Left ventricle myocardium superior (tissue), 1 donor: ENCODE measurements at regions not wholly inside any gene's neighbourhood (a gene's known extent, or its start where the extent isn't known, plus 50 kb on each side); places are given as distances from the start of the nearest gene placed in this dataset.
"Not testable (repeated sequence)": the region's sequence is repeated elsewhere in the genome, so short reads cannot be mapped to it uniquely, and the experiment has no call there.

ENCODE experiments used
- ATAC-seq: fragments of 200-7000 bp; cut with Tn5 transposase; one replicate; pipeline ENCODE4 v1.9.1; 2020; ENCODE audit warnings: mild to moderate bottlenecking, moderate library complexity
- DNase-seq: peaks from one replicate; pipeline ENCODE4 v3.0.0-alpha.2; 2020
- intact Hi-C: fragments of 100-400 bp; cut with micrococcal nuclease; formaldehyde crosslinking; loops from one replicate; pipeline ENCODE4 v1.11.0; 2022
- donor health status: DM: no; HTN: yes; CAD: no; lungs with severe emphysema.

DNA sequence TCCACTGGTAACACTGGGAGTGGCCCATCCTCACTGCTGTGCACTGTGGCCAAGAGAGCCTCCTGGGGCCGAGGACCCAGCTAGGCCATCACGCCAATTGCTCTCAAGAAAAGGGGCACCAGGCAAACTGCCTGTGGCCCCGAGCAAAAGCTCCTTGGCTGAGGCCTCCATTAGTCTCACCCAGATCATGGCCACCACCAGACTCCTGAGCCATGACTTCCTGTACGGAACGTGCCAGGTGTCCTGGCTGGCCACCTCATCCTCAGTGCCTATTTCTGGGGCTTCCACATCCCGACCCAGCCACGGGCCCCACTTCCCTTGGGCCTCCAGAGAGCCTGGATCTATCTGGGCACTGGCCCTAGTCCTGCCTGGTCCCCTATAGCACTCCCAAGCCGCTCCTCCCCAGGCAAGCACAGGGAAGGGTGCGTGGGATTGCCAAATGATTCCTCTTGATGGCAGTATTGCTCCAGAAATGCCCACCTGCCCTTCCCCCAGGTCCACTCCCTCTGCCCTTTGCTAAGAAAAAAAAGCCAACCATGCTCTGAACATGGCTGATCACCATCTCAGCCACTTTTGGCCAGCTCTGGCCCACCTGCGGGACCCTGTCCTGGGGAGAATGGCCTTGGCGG, 212.6 kb upstream of the AGTR2 start:
- DNase-seq = no peak
- no peak for ATAC-seq

GRCh38 chrX:115958687-115959359, 211.7 kb upstream of the AGTR2 start:
- ATAC-seq (no peak), DNase-seq (no peak)
- intact Hi-C loops = no loop called here

More for the DNA sequence above, 212.6 kb upstream of the AGTR2 start:
- intact Hi-C loops = no loop called here

DNA sequence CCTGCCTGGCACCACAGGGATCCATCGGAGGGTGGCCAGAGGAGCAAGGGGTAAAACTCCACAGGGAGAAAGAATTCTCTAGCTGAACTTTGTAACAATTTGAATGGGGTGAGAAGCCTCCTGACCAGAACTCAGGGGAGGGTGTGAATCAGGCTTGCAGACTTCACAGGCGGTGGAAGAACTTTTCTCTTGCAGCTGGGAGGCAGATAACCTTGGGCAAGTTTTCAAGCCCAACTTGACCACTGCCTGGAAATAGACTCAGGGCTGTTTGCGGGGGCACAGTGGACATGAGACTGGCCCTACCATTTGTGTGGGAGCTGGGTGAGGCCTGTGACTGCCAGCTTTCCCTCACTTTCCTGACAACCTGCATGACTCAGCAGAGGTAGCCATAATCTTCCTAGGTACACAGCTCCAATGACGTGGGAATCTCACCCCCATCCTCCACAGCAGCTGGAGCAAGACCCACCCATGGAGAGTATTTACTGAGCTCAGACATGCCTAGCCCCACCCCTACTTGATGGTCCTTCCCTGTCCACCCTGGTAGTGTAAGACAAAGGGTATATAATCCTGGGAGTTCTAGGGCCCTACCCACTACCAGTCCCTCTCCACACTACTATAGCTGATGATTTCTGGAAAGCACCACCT, 210.0 kb upstream of the AGTR2 start:
- no peak for DNase-seq
- peak; percentile 26 for ATAC-seq
- intact Hi-C loops = no loop called here

GRCh38 chrX:115966920-115967319, 203.6 kb upstream of the AGTR2 start:
- ATAC-seq (peak; percentile 17), DNase-seq (no peak)
- intact Hi-C loops = no loop called here

- ATAC-seq = peak; percentile 94
- intact Hi-C loops = no loop called here
- peak; percentile 67 for DNase-seq
Measured at GRCh38 chrX:115968436-115969252, 201.9 kb upstream of the AGTR2 start.

- intact Hi-C loops = no loop called here
- no peak for ATAC-seq
Measured at GRCh38 chrX:115970718-115971117, 199.8 kb upstream of the AGTR2 start.

DNA sequence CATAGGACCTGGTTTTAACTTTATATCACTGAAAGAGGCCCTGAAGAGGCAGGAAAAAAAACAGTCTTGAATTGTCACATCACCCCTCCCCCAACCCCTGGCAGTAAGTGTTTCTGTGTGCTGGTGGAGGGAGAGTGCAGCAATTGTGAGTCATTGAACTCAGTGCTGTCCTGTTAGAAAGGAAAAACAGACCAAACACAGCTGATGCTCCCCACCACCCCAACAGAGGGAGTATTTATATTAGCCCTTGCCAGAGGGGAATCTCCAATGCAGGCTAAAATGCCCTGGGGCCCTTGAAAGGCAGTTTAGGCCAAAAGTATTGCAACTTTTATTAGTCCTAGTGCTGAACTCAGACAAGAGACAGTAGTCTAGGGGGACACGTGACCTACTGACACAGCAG, 197.8 kb upstream of the AGTR2 start:
- intact Hi-C loops = no loop called here
- ATAC-seq (no peak), DNase-seq (no peak)

More at GRCh38 chrX:115970718-115971117, 199.8 kb upstream of the AGTR2 start:
- DNase-seq = no peak

DNA sequence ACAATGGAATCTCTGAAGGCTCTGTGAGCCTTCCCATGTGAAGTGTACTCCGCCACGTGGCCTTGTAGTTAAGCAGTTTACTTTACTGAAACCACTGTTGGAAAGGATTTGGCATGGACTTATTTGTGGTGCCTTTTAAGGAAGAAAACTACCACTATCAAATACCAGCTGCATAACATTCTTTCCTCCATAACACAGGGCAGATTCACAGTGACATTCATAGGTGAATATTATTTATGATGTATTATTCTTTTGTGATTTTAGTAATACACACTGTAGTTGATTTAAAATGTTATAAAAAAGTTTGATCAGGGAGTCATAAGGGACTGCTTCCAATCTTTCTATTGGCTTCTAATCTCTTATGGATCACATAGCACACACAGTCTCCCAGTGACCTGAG, 192.5 kb upstream of the AGTR2 start:
- ATAC-seq = no peak
- intact Hi-C loops = no loop called here
- no peak for DNase-seq

DNA sequence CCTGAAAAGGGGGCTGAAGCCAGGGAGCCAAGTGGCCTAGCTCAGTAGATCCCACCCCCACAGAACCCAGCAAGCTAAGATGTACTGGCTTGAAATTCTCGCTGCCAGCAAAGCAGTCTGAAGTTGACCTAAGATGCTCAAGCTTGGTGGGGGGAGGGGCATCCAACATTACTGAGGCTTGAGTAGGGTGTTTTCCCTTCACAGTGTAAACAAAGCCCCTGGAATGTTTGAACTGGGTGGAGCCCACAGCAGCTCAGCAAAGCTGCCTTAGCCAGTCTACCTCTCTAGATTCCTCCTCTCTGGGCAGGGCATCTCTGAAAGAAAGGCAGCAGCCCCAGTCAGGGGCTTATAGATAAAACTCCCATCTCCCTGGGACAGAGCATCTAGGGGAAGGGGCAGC, 187.4 kb upstream of the AGTR2 start:
- ATAC-seq, intact Hi-C loops, DNase-seq: not testable (repeated sequence)

- intact Hi-C loops, ATAC-seq: not testable (repeated sequence)
Measured at GRCh38 chrX:115987464-115987863, 183.1 kb upstream of the AGTR2 start.

GRCh38 chrX:115988825-115989224, 181.7 kb upstream of the AGTR2 start:
- ATAC-seq (no peak), DNase-seq (no peak)
- intact Hi-C loops = no loop called here

More at GRCh38 chrX:115987464-115987863, 183.1 kb upstream of the AGTR2 start:
- not testable (repeated sequence) for DNase-seq

DNA sequence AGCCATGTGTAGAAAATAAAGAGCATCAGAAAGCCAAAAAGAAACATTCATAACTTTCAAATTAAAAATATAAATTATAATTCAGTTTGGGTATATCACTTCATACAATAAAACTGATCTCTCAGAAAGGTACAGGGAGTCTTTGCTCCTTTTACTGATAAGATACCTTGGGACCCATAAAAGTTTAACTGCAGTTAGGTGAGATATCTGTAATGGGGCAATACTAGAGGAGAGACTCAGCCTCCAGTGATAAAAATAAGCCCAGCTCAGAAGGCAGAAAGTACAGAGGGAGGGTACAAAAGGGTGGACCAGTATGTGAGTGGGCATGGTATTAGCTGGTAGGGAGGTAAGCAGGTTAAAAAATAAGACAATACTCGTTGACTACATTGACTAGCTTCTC, 180.9 kb upstream of the AGTR2 start:
- no peak for ATAC-seq
- intact Hi-C loops = no loop called here
- no peak for DNase-seq

- intact Hi-C loops = no loop called here
- DNase-seq (no peak), ATAC-seq (no peak)
Measured at GRCh38 chrX:116009346-116009745, 161.2 kb upstream of the AGTR2 start.

GRCh38 chrX:116009861-116010710, 160.5 kb upstream of the AGTR2 start:
- intact Hi-C loops = no loop called here
- DNase-seq (peak; percentile 21), ATAC-seq (peak; percentile 28)

DNA sequence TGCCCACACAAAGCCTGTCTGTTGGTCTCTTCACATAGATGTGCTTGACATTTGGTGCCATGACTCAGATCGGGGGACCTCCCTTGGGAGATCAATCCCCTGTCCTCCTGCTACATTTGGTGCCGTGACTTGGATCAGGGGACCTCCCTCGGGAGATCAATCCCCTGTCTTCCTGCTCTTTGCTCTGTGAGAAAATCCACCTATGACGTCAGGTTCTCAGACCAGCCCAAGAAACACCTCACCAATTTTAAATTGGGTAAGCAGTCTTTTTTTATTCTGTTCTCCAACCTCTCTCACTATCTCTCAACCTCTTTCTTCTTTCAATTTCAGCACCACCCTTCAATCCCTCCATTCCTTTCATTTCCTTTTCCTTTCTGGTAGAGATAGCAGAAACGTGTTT, 159.6 kb upstream of the AGTR2 start:
- intact Hi-C loops = no loop called here
- ATAC-seq = no peak
- no peak for DNase-seq

- ATAC-seq = no peak
- intact Hi-C loops = no loop called here
- DNase-seq = no peak
Measured at GRCh38 chrX:116031331-116031730, 139.2 kb upstream of the AGTR2 start.
